Fibroblast of the aortic adventitia (primary cell): ENCODE measurements at regions not wholly inside any gene's neighbourhood (a gene's known extent, or its start where the extent isn't known, plus 50 kb on each side); places are given as distances from the start of the nearest gene placed in this dataset.

Experiments
- DNase-seq: peaks from one replicate; pipeline ENCODE4 v3.0.0-alpha.2; 2010; ENCODE audit warnings: low read depth
- H3K4me3 ChIP-seq: 2 replicates; pipeline ENCODE4 v1.5.1; 2011; ENCODE audit warnings: low read depth, mild to moderate bottlenecking, control low read depth, low read length, moderate library complexity
- CTCF ChIP-seq: IDR thresholded peaks from 2 replicates; pipeline ENCODE4 v1.5.1; 2011; ENCODE audit warnings: mild to moderate bottlenecking, low read length, control low read depth, inconsistent platforms; ENCODE audit not compliant: insufficient read depth

- TF ChIP-seq CTCF = no peak
- no peak overlapping the region for H3K4me3 ChIP-seq
- DNase-seq = no peak
Observed at GRCh38 chr5:71832812-71833715, 114.0 kb downstream of the CARTPT start.

GRCh38 chr5:71834601-71835000 is 115.5 kb downstream of the CARTPT start:
- no peak for DNase-seq
- H3K4me3 ChIP-seq = no peak overlapping the region
- TF ChIP-seq CTCF = no peak

- no peak overlapping the region for H3K4me3 ChIP-seq
- peak; percentile 32 for DNase-seq
- TF ChIP-seq CTCF = peak; percentile 41
Observed at GRCh38 chr5:71836084-71836483, 117.0 kb downstream of the CARTPT start.

- peak; percentile 51 for DNase-seq
- TF ChIP-seq CTCF = no peak
- no peak overlapping the region for H3K4me3 ChIP-seq
Observed at GRCh38 chr5:71836559-71837112, 117.6 kb downstream of the CARTPT start.

DNA sequence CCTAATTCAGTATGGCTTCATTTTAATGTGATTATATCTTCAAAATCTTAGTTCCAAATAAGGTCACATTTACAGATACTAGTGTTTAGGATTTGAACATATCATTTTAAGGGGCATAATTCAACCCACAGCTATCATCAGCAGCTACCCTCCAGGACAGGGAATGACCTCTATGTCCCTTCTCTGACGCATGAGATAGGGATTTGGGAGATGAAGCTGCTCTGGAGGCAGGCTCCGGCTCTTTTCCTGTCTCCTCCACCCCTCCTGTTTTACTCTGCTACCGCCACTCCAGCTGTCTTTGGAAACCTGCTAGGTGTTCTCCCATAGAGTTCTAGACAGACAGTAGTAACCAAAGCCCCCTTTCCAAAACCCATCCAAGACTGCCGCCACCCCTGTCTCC is 119.2 kb downstream of the CARTPT start:
- no peak for TF ChIP-seq CTCF
- H3K4me3 ChIP-seq = no peak overlapping the region
- DNase-seq = no peak

GRCh38 chr5:71839096-71839884 is 120.2 kb downstream of the CARTPT start:
- H3K4me3 ChIP-seq = no peak overlapping the region
- DNase-seq = no peak
- TF ChIP-seq CTCF = no peak
